Inferior parietal cortex (tissue), 1 donor: ENCODE measurements at regions not wholly inside any gene's neighbourhood (a gene's known extent, or its start where the extent isn't known, plus 50 kb on each side); places are given as distances from the start of the nearest gene placed in this dataset.
A peak's percentile ranks its signal among the peaks of the same experiment; 100 is the strongest.
"Not testable (repeated sequence)": the region's sequence is repeated elsewhere in the genome, so short reads cannot be mapped to it uniquely, and the experiment has no call there.

ENCODE experiments used
- DNase-seq: peaks from one replicate; pipeline ENCODE4 v3.0.0-alpha.2; 2016; ENCODE audit errors: extremely low spot score

DNA sequence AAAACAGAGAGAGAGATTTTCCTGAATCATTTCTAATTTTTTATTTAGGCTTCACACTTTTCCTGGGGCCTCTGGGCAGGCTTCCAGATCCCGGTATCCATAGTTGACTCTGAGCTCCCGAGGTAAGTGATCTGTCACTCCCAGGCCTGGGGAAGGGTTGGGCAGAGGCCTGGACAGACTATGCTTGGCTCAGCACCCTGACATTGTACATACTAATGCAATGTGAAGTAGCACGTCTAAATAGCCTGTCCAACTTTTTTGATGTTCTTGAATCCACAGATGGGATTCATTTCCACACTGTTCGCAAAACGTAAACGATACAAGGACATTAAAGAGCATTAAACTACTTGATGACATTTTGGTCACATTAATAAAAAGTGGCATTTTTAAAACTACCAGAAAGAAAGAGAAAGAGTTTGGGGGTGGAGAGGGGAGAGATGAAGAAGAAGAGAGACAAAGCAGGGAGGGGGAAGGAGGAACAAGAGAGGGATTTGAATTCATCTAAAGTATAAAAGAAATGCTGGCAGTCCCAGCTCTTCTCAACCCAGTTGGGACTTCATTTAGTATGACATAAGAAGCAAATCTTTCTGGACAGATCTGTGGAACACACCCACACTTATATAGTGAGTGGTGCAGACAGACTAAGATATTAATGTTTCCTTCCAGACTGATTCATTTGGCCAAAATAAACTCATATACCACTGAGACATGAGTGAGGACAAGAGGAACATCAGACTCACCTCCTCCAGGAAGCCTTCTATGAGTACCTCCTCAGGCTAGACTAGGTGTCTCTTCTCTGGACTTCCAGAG lies 514.2 kb downstream of the SOX6 start:
- DNase-seq, result no peak

DNA sequence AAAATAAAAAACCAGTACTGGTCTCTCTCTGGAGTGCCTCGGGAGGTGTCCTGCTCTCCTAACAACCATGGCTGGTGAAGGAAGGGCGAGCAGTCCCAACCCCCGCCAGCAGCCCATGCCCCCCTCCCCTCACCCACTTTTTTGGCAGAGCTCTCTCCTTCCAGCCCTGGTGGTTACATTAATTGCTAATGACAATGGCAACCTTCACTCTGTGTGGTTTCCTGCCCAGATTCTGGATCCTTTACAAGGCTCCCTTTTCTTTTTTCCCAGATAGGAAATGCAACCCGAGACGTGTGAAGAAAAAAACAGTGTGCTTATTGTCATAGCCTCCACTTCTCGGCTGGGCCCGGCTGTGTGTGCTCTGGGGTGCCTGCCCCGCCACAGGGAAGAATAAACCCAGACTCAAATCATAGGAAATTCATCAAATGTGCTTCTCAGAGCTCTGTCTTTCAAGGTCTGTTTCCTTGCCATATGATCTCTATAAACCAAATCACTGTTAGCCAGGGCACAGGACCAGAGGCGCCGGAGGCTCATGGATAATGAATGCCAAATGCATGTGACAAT lies 513.0 kb downstream of the SOX6 start:
- peak; percentile 67 for DNase-seq

DNA sequence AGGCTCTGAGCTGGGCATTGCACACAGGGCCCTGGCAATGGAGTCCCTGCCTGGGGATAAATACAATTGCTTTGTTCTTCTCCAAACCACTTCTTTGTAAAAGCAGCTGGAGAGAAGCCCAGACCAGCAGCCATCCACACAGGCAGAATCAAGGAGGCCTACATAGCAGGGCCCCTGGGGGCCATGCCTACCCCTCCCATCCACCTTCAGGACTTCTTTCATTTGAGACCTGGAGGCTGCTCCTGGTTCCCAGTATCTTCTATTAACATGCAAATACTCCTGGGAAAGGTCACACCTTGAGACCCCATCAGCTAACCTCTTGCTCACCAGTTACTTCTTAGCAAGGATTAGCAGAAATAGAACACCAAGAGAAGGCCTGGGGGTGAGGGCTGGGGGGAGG lies 511.1 kb downstream of the SOX6 start:
- DNase-seq, result peak; percentile 66

GRCh38 chr11:15848631-15849168 lies 507.6 kb downstream of the SOX6 start:
- no peak for DNase-seq

DNA sequence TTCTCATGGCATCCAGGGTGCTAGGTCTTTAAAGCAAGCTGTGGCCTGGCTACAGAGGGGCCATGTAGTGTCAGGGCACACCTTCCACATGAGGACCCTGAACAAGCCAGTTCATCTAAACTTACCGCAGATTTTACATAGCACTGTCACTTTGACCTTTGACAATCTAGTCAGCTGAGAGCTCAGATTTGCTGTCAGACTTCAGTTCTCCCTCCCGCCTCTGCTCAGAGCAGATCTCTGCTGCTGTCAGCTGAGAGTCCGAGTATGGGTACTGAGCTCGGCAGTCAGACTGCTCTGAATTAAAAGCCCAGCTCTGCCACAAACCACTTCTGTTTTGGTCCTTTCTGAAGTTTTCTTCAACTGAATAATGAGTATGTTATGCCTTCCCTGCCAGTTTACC lies 507.1 kb downstream of the SOX6 start:
- no peak for DNase-seq

- DNase-seq, result not testable (repeated sequence)
These were observed 506.0 kb downstream of the SOX6 start for GRCh38 chr11:15850335-15850734.

GRCh38 chr11:15851051-15851498 lies 505.3 kb downstream of the SOX6 start:
- peak; percentile 57 for DNase-seq

DNA sequence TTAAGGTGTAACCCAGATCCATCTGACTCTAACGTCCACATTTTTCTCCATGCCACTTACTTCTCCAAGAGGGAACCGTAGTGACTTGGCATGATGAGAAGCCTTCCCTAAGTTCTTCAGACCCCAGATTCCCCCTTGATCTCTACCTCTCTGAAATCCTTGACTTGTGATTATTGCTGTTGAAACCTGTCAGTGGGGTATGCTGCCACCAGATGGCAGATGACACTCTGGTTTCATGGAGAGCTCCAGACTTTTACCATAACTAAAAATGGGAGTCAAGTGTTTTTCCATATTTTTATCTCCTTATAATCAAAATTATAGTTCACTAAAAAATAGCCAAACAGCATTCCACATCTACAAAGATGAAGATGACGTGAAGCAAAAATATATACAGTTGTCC lies 504.2 kb downstream of the SOX6 start:
- no peak for DNase-seq

DNA sequence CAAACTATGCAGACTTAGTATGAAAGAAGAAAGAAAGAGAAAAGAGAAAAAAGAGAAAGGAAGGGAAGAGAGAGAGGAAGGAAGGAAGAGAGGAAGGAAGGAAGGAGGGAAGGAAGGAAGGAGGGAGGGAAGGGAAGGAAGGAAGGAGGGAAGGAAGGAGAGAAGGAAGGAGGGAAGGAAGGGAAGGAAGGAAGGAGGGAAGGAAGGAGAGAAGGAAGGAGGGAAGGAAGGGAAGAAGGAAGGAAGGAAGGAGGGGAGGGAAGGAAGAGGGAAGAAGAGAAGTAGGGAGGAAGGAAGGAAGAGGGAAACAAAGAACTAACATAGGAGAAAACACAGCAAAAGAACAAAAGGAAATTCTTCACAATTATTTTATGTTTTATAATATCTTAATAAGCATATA lies 502.1 kb downstream of the SOX6 start:
- DNase-seq, result no peak

DNA sequence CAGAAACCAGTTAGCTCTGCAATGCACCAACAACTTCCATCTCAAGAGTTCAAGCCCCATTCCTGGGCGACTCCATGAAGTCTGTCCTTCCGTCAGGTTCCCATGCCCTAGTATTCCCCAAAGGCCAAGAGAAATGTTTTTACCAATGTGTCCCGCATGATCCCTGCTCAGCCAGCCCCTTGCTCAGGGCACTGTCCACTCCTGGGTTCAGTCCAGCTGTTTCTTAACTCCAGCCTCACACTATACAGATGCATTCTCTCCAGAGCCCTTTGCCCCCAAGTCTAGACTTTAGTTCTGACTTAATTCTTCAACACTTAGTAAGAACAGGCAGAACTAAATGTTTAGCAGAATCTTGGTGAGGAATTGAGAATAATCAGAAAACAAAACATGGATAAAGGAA lies 497.5 kb downstream of the SOX6 start:
- no peak for DNase-seq

- DNase-seq, result no peak
These were observed 496.9 kb downstream of the SOX6 start for GRCh38 chr11:15859411-15859810.

DNA sequence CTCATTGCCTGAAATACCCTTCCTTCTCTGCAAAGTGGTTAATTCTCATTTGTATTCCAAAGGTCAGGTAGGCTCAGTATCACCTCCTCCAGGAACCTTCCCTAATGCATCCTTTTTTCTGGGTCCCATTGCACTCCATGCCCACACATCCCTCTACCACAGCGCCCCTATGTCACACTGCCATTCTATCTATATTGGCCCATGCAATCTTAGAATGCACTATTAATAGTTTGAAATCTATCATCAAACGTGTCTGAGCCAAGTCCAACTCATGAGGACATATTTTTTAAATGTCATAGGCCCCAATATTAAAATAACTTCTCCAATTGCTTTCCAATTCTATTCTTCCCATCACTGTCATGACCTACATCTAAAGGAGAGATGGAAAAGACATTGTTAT lies 495.1 kb downstream of the SOX6 start:
- DNase-seq, result no peak

DNA sequence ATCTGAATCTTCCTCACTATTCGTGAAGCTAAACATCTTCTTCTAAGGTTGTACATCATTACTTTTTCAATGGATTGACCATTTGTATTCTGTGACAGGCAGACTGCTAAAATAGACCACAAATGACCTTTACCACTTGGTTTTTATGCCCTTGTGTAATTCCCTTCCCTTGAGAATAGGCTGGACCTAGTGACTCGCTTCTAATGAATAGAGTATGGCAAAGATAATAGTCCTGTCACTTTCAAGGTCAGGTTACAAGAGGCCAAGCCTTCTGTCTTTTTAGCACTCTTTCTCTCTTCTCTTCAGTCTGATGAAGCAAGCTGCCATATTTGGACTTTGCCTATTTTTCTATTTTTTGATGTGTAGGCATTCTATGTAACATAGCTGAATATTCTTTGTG lies 492.9 kb downstream of the SOX6 start:
- DNase-seq, result no peak

DNA sequence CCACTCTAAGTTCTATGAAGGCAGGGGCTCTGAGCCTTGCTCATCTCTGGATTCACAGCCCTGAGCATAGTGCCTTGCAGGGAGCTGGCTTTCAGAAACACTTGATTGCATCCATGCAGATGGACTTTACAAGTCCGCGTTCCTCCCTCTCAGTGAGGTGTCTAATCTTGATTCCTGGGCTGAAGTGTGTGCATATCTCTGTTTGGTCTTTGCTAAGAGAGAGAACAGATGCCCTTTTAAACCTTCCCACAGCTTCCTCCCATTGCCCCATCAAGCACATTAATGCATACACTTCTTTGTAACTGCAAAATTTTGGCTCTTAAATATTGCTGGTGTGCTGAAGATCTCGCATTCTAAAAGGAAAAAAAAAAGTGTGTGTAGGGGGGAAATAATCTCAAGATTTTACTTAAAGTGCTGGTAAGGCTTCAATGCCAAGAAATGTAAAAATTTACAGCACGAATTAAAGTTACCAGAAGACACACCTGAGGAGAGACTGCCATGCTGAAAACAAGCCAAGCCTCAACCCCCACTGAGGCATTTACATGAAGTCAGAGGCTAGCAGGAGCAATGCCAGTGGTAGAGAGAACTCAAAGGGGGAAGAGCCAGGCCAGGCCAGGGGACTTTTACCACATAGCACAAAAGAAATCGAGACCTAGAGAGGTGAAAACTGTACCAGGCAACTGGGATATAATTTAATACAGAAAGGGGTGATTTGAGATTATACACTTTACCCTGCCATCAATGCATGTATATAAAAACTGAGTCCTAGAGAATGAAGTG lies 492.1 kb downstream of the SOX6 start:
- DNase-seq, result no peak

GRCh38 chr11:15865212-15865987 lies 490.9 kb downstream of the SOX6 start:
- DNase-seq, result no peak

GRCh38 chr11:15867871-15868270 lies 488.5 kb downstream of the SOX6 start:
- DNase-seq, result no peak

DNA sequence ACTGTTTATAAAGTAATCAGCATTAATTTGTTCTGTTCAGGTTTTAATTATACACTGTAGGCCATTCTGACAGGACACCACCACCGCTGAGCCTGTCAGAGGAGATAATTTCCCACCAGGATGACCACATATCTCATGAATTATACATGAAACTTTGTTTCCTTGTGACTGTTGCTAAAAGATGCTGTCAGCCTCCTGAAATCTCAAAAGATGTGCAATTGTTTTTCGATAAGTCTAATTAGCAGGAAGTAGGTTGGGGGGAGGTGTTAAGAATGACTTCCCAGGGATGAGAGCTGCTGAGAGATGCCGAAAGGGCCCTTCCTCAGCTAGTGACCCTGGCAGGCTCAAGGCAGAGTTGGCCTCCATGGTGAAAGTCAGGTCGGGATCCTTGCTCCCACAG lies 485.4 kb downstream of the SOX6 start:
- no peak for DNase-seq

DNA sequence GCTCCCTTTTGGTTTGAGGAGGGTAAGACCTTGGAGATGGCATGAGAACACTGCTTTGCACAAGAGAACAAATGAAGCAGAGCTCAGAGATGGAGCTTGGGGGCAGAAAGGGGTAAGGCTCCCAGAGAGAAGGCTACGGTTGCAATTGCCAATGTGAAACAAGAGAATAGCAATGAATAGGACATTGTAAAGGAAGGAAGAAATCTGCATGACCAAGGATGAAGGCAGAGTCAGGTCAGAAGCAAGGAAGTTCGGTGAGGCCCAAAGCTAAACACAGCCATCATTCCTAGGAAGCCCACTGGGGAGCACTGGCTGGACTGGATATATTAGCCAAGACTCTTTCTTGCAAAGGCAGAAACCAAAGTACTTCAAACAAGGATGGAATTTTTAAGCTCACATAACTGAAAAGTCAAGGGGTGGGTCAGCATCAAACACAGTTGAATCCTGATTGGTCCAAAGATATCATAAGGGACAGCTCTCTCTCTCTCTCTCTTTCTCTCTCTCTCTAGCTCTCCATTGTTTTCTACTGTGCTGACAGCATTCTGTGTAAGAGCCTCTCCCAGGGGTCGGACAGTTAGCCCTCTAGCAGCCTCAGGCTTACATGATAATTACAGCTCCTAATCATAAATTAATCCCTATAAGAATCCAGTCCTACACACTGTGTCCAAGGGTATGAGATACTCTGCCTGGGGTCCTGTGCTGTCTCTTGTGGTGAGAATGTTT lies 484.3 kb downstream of the SOX6 start:
- no peak for DNase-seq

DNA sequence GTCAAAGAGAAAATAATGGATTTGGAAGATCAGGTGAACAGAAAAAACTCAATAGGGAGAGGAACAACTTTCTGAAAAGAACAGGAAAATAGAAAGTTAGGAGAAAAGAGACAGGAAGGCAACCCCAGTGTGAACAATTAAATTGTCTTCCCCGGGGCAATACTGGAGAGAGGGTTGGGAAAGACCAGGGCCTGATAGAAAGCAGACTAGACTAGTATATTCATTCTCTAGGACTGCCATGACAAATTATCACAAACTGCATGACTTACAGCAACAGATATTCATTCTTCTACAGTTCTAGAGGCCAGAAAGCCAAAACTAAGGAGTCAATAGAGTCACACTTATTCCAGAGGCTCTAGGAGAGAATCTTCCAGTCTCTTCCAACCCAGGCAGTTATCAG lies 482.8 kb downstream of the SOX6 start:
- DNase-seq, result no peak

DNA sequence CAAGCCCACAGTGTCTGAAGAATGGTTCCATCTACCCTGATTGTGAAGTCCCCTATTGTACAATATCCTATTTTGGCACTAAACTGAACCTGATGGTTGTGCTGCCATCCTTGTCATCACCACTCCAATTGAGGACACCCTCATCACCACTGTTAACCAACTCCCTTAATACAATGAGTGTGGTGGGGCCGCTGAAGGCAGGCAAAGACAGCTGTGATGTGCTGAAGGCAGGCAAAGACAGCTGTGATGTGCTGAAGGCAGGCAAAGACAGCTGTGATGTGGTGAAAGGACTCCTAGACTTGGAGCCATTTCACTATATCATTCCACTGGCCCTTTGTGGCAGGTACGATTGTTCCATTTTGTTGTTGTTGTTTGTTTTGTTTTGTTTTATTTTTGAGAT lies 481.6 kb downstream of the SOX6 start:
- no peak for DNase-seq

GRCh38 chr11:15875393-15875792 lies 481.0 kb downstream of the SOX6 start:
- DNase-seq, result no peak
